Fibroblast of pulmonary artery (primary cell): ENCODE measurements at regions not wholly inside any gene's neighbourhood (a gene's known extent, or its start where the extent isn't known, plus 50 kb on each side); places are given as distances from the start of the nearest gene placed in this dataset.

Experiments
- DNase-seq: peaks from one replicate; pipeline ENCODE4 v3.0.0-alpha.2; 2010; ENCODE audit warnings: low read depth
- H3K4me3 ChIP-seq: replicated peaks from 2 replicates; pipeline ENCODE4 v1.5.1; 2011; ENCODE audit warnings: low read depth, mild to moderate bottlenecking, control low read depth, low read length, moderate library complexity
- CTCF ChIP-seq: IDR thresholded peaks from 2 replicates; pipeline ENCODE4 v1.5.1; 2011; ENCODE audit warnings: mild to moderate bottlenecking, control low read depth, low read length, inconsistent platforms; ENCODE audit errors: missing control alignments

- no peak for TF ChIP-seq CTCF
- H3K4me3 ChIP-seq, result no peak overlapping the region
- no peak for DNase-seq
Measured at GRCh38 chr18:22513721-22514481, 96.2 kb upstream of the CTAGE1 start.

DNA sequence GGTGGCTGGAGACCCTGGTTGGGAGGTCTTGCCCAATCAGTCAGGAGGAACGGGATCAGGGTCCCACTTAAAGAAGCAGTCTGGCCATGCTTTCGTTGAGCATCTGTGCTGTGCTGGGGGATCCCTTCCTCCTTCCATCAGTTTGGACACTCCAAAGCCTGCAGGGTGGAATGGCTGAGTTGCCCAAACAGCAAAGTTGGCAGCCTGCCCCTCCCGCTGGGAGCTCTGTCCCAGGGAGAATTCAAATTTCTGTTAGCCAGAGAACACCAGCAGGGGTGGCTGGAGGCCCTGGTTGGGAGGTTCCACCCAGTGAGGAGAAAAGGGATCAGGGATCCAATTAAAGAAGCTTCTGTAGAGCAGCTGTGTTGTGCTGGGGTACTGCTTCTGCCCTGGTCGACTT, 96.9 kb upstream of the CTAGE1 start:
- DNase-seq, result no peak
- H3K4me3 ChIP-seq, result no peak overlapping the region
- no peak for TF ChIP-seq CTCF

GRCh38 chr18:22515250-22515649, 97.5 kb upstream of the CTAGE1 start:
- DNase-seq, result no peak

DNA sequence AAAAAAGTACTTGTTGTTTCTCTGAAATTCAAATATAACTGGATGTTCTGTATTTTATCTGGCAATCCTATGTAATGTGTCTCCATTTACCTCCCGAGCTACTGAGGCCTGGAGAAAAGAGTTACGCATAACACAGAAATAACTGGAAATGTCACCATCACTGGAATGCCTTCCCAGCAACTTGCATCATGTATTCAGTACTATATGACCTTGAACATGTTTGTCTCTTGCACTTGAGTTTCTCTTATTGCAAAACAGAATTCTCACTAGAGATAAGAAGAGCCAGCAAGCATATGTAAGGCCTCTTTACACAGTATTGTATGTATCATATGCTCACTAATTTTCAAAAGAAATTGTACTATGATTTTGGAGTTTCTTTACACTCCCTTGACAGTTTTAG, 99.6 kb upstream of the CTAGE1 start:
- H3K4me3 ChIP-seq, result no peak overlapping the region
- peak; percentile 89 for DNase-seq
- no peak for TF ChIP-seq CTCF

More at GRCh38 chr18:22515250-22515649, 97.5 kb upstream of the CTAGE1 start:
- no peak for TF ChIP-seq CTCF
- H3K4me3 ChIP-seq, result no peak overlapping the region

- no peak overlapping the region for H3K4me3 ChIP-seq
- no peak for TF ChIP-seq CTCF
- DNase-seq, result no peak
Measured at GRCh38 chr18:22521026-22521707, 103.5 kb upstream of the CTAGE1 start.

DNA sequence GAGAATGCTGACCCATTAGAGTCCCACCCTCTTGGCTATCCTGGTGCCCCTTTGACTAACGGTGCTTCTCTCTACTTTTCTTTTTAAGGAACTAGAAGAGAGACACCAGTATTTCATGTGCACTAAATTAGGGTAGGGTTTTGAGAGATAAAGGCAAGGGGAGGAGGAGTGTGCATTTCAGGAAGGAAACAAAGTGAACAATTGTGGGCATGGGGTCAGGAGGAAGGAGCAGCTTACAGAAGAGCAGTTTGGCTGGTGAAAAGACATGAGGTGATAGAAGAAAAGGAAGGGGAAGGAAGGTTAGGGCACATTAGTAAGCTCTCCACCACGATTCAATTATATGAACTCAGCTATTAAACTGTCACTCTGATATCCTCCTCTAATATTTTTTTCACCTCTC, 105.8 kb upstream of the CTAGE1 start:
- TF ChIP-seq CTCF, result no peak
- no peak for DNase-seq
- H3K4me3 ChIP-seq, result no peak overlapping the region
